Memory B cell (primary cell): ENCODE measurements at regions not wholly inside any gene's neighbourhood (a gene's known extent, or its start where the extent isn't known, plus 50 kb on each side); places are given as distances from the start of the nearest gene placed in this dataset.

ENCODE experiments used
- ATAC-seq: fragments of 150-1000 bp; cut with Tn5 transposase; 2 replicates; pipeline ENCODE4 v1.10.0; 2021; ENCODE audit warnings: low read depth, mild to moderate bottlenecking, moderate library complexity
- DNase-seq, 2 donors: peaks; one replicate each; pipeline ENCODE4 v3.0.0; 2022; ENCODE audit warnings: low spot score in 2 of 2
- H3K27ac Mint-ChIP-seq: one replicate; pipeline ENCODE4 v1.8.0; 2022; ENCODE audit warnings: mild to moderate bottlenecking, moderate library complexity, mixed read lengths
- H3K27me3 Mint-ChIP-seq: one replicate; pipeline ENCODE4 v1.8.0; 2022; ENCODE audit warnings: mixed read lengths
- H3K36me3 Mint-ChIP-seq: one replicate; pipeline ENCODE4 v1.8.0; 2022; ENCODE audit warnings: mild to moderate bottlenecking, mixed read lengths
- H3K4me1 Mint-ChIP-seq: one replicate; pipeline ENCODE4 v1.8.0; 2022; ENCODE audit warnings: mixed read lengths
- H3K4me3 Mint-ChIP-seq: one replicate; pipeline ENCODE4 v1.8.0; 2022; ENCODE audit warnings: mild to moderate bottlenecking, moderate library complexity, mixed read lengths
- H3K9me3 Mint-ChIP-seq: one replicate; pipeline ENCODE4 v1.8.0; 2022; ENCODE audit warnings: mixed read lengths

DNA sequence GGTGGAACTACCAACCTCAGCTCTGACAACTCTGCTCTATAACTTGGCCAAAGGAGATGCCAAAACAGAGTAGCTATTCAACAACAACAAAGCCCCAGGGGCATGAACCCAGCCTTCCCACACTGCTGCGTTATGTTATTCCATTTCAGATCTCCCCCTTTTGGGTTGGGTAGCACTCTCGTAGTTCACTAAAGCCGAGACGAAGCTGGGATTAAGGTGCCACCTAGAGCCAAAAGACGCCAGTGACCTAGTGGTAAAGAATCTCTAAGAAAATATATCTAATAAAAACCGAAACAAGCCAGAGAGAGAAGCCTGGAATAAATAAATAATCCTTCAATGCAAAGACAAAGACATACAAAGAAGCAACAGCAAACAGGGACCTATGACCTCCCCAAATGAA, 217.3 kb downstream of the HERPUD2 start:
- Mint-ChIP-seq H3K27ac (no peak overlapping the region), H3K36me3 (no peaks in the 10 kb centered on the region), H3K4me1 (no peaks in the 10 kb centered on the region), H3K27me3 (peaks cover 17% of the 10 kb centered on the region), H3K4me3 (no peak overlapping the region), H3K9me3 (peaks cover 10% of the 10 kb centered on the region)
- no peak for ATAC-seq
- no peak for DNase-seq

- ATAC-seq: no peak
- no peak for DNase-seq
- Mint-ChIP-seq H3K4me3 (no peak overlapping the region), H3K4me1 (no peaks in the 10 kb centered on the region), H3K27me3 (peaks cover 14% of the 10 kb centered on the region), H3K36me3 (no peaks in the 10 kb centered on the region), H3K27ac (no peak overlapping the region), H3K9me3 (peaks cover 9% of the 10 kb centered on the region)
Measured at GRCh38 chr7:35474100-35474499, 220.2 kb upstream of the TBX20 start.

DNA sequence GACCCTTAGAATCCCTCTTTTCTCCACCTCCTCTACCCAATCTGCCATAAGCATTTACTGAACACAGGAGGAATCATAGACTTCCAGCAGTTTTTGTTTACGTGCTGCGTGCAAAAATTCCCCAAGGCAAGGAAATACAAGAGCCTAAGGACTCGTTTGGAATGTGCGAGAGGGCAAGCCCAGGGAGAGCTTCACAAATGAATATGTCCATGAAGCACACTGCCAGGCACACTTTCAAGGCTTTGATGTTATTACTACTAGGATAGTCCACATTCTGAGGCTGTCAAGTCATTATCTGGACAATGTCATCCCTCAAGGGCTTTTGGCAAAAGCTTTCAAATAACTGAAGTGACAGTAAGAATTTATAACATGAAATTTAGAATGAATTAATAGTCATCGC, 214.7 kb upstream of the TBX20 start:
- H3K9me3 Mint-ChIP-seq: no peaks in the 10 kb centered on the region

DNA sequence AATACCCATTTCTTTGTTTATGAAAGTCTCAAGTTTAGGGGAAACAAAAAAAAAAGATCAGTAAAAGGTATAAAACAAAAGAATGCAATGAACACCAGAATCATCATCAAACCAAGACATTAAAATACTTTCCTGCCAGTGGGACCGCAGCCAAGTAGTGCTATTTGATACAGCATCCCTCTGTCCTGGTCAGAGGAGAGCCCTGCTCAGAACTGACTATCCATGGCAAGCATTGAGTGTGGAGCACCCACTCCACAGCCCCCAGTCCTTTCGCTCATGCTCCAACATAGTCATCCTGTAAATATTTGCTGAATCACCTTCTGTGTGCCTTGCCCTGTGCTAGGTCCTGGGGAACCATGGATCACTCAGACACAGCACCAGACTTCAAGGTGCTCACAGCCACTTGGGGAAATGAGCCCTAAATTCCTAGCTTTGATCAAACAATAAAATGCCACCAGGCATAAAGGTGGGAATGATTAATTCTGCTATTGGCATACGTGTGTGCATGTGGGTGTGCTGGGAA, 213.6 kb upstream of the TBX20 start:
- Mint-ChIP-seq H3K4me1 (no peaks in the 10 kb centered on the region), H3K9me3 (peaks cover 4% of the 10 kb centered on the region), H3K27me3 (peaks cover 16% of the 10 kb centered on the region), H3K27ac (no peak overlapping the region), H3K36me3 (peaks cover 2% of the 10 kb centered on the region), H3K4me3 (no peak overlapping the region)
- DNase-seq: no peak
- no peak for ATAC-seq

More for the DNA sequence above, 214.7 kb upstream of the TBX20 start:
- Mint-ChIP-seq H3K4me3 (no peak overlapping the region), H3K27me3 (peaks cover 19% of the 10 kb centered on the region), H3K36me3 (no peaks in the 10 kb centered on the region), H3K4me1 (no peaks in the 10 kb centered on the region), H3K27ac (no peak overlapping the region)
- no peak for ATAC-seq
- DNase-seq: no peak

GRCh38 chr7:35465791-35466336, 212.0 kb upstream of the TBX20 start:
- ATAC-seq: no peak
- Mint-ChIP-seq H3K4me1 (no peaks in the 10 kb centered on the region), H3K27me3 (peaks cover 16% of the 10 kb centered on the region), H3K36me3 (peaks cover 2% of the 10 kb centered on the region), H3K9me3 (peaks cover 4% of the 10 kb centered on the region), H3K27ac (no peak overlapping the region), H3K4me3 (no peak overlapping the region)
- DNase-seq: no peak

- H3K36me3 Mint-ChIP-seq: peaks cover 2% of the 10 kb centered on the region
- H3K4me3 Mint-ChIP-seq: no peak overlapping the region
- H3K4me1 Mint-ChIP-seq: no peaks in the 10 kb centered on the region
- DNase-seq: no peak
- peaks cover 4% of the 10 kb centered on the region for H3K9me3 Mint-ChIP-seq
- H3K27me3 Mint-ChIP-seq: peaks cover 11% of the 10 kb centered on the region
- H3K27ac Mint-ChIP-seq: no peak overlapping the region
- ATAC-seq: no peak
Measured at GRCh38 chr7:35463751-35464150, 209.9 kb upstream of the TBX20 start.

GRCh38 chr7:35463176-35463700, 209.3 kb upstream of the TBX20 start:
- DNase-seq (no peak), ATAC-seq (no peak)
- no peak overlapping the region for H3K27ac Mint-ChIP-seq

GRCh38 chr7:35454575-35455385, 200.9 kb upstream of the TBX20 start:
- Mint-ChIP-seq H3K27me3 (peaks cover 20% of the 10 kb centered on the region), H3K4me1 (peaks cover 3% of the 10 kb centered on the region), H3K36me3 (no peaks in the 10 kb centered on the region), H3K27ac (no peak overlapping the region), H3K9me3 (peaks cover 11% of the 10 kb centered on the region), H3K4me3 (no peak overlapping the region)
- ATAC-seq (no peak), DNase-seq (no peak)

More at GRCh38 chr7:35463176-35463700, 209.3 kb upstream of the TBX20 start:
- H3K4me1 Mint-ChIP-seq: no peaks in the 10 kb centered on the region
- H3K27me3 Mint-ChIP-seq: peaks cover 8% of the 10 kb centered on the region
- peaks cover 8% of the 10 kb centered on the region for H3K9me3 Mint-ChIP-seq
- peaks cover 2% of the 10 kb centered on the region for H3K36me3 Mint-ChIP-seq
- H3K4me3 Mint-ChIP-seq: no peak overlapping the region

DNA sequence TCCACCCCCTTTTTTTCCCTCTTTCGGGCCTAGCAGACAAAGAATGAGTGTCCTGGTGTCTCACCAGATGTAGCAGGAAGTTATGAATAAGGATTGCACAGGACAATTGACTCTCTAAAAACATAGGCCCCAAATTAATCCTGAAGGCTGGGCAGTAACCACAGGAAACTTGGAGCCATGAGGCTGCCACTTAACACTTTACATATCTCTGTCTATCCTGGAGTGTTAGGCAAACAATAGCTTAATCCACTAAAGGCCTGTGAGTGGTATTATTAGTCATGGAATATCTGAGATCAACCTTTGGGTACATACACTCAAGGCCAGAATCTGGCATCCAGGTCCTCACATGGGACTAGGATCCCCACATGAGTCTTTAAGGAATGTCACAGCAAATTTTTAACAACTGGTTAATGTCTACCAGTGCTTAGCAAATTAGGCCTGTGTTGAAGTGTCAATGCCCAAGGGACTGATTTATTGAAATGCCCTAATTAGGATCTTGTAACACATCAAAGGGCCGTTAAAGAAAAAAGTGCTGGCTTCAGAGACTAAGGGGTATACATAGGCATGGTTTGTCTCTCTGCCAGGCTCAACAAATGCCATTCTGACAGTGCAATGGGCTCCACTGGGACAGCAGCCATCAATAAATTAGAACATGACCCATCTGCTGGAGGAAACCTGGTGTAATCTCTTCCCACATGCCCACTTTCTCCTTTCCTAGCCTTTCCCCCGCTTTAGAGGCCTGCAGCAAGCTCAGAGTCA, 196.7 kb upstream of the TBX20 start:
- Mint-ChIP-seq H3K9me3 (no peaks in the 10 kb centered on the region), H3K36me3 (no peaks in the 10 kb centered on the region), H3K4me3 (no peak overlapping the region), H3K27me3 (peaks cover 24% of the 10 kb centered on the region), H3K4me1 (peaks cover 3% of the 10 kb centered on the region), H3K27ac (no peak overlapping the region)
- no peak for ATAC-seq
- DNase-seq: no peak

- Mint-ChIP-seq H3K4me3 (no peak overlapping the region), H3K27me3 (peaks cover 21% of the 10 kb centered on the region), H3K27ac (no peak overlapping the region), H3K36me3 (no peaks in the 10 kb centered on the region), H3K9me3 (no peaks in the 10 kb centered on the region), H3K4me1 (no peaks in the 10 kb centered on the region)
- no peak for ATAC-seq
- no peak for DNase-seq
Measured at GRCh38 chr7:35448486-35448885, 194.6 kb upstream of the TBX20 start.

- Mint-ChIP-seq H3K27me3 (peaks cover 18% of the 10 kb centered on the region), H3K4me3 (no peak overlapping the region), H3K4me1 (no peaks in the 10 kb centered on the region), H3K9me3 (no peaks in the 10 kb centered on the region), H3K36me3 (no peaks in the 10 kb centered on the region), H3K27ac (no peak overlapping the region)
- no peak for DNase-seq
- ATAC-seq: no peak
Measured at GRCh38 chr7:35446091-35446490, 192.2 kb upstream of the TBX20 start.

DNA sequence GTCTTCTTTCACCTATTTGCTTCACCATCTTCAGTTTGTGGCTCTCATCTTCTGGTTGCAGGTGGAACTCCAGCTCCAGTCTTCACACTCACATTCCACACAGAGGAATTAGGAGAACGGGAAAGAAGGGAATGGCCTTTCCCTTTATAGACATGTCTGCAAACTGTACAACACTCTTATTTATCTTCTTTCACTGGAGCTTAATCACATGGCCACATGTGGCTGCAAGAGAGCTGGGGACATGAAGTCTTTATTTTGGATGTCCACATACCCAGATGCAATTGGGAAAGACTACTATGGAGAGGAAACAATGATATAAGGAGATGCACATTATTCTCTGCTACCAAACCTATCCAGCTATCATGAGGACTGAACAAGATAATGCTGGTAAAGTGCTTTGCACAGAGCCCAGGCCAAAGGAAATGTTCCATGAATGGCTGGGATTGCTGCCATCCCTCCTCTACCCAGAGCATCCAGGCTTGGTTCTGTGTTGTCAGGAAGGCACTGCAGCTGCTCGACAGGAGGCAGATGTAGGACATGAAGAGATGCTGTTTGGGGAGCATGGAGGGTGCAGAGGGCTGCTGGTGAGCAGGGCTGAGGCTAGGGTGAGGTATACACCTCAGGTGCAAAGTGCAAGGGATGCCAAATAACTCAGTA, 183.8 kb upstream of the TBX20 start:
- no peak for ATAC-seq
- no peak overlapping the region for H3K27ac Mint-ChIP-seq
- no peaks in the 10 kb centered on the region for H3K36me3 Mint-ChIP-seq

GRCh38 chr7:35436452-35436851, 182.6 kb upstream of the TBX20 start:
- ATAC-seq (no peak), DNase-seq (no peak)
- Mint-ChIP-seq H3K27ac (no peak overlapping the region), H3K4me3 (no peak overlapping the region), H3K27me3 (peaks cover 4% of the 10 kb centered on the region), H3K36me3 (no peaks in the 10 kb centered on the region), H3K9me3 (no peaks in the 10 kb centered on the region), H3K4me1 (peaks cover 2% of the 10 kb centered on the region)

More for the DNA sequence above, 183.8 kb upstream of the TBX20 start:
- Mint-ChIP-seq H3K27me3 (peaks cover under 1% of the 10 kb centered on the region), H3K4me1 (peaks cover 2% of the 10 kb centered on the region), H3K4me3 (no peak overlapping the region), H3K9me3 (no peaks in the 10 kb centered on the region)
- DNase-seq: no peak
